IMR-90 (cell line): ENCODE measurements at regions not wholly inside any gene's neighbourhood (a gene's known extent, or its start where the extent isn't known, plus 50 kb on each side); places are given as distances from the start of the nearest gene placed in this dataset.

Experiments
- ATAC-seq: fragments of 200-7000 bp; cut with Tn5 transposase; 2 replicates; pipeline ENCODE4 v1.9.1; 2020; ENCODE audit warnings: low read depth, mild to moderate bottlenecking, moderate library complexity
- BruUV-seq: library from RNA; stranded (reverse); fragments of 400-500 nt; replicated peaks from 2 replicates; lab custom pipeline; 2021; lab: Mats Ljungman, UMichigan
- CTCF ChIA-PET: fragments of 300-600 bp; formaldehyde crosslinking; extraction: SDS; loops from one replicate; lab custom pipeline; 2021; ENCODE audit warnings: antibody characterized with exemption; lab: Yijun Ruan, JAX
- POLR2A ChIA-PET: fragments of 300-600 bp; sonication (Branson Sonifier 250); formaldehyde crosslinking; loops from one replicate; lab custom pipeline; 2022; ENCODE audit warnings: antibody characterized with exemption; ENCODE audit not compliant: unreplicated experiment; lab: Charles Lee
- DNase-seq: peaks from one replicate; pipeline ENCODE4 v3.0.0; 2013
- H2AFZ ChIP-seq: replicated peaks from 2 replicates; pipeline ENCODE3; 2013; ENCODE audit warnings: low read length, mild to moderate bottlenecking; ENCODE audit not compliant: poor library complexity
- H2AK5ac ChIP-seq: 2 replicates; pipeline ENCODE4 v1.6.1; 2013; ENCODE audit warnings: low read depth, low read length, inconsistent platforms
- H2AK9ac ChIP-seq: replicated peaks from 2 replicates; pipeline ENCODE3; 2013; ENCODE audit warnings: mild to moderate bottlenecking, low read depth, low read length, moderate library complexity; ENCODE audit not compliant: poor library complexity
- H2BK120ac ChIP-seq: 2 replicates; pipeline ENCODE4 v1.6.1; 2013; ENCODE audit warnings: low read depth, low read length, inconsistent platforms
- H2BK15ac ChIP-seq: 3 replicates; pipeline ENCODE4 v1.6.1; 2013; ENCODE audit warnings: low read depth, low read length, inconsistent platforms
- H2BK20ac ChIP-seq: 2 replicates; pipeline ENCODE4 v1.6.1; 2013; ENCODE audit warnings: low read depth, mild to moderate bottlenecking, inconsistent platforms, low read length, moderate library complexity
- H2BK5ac ChIP-seq: 2 replicates; pipeline ENCODE4 v1.6.1; 2013; ENCODE audit warnings: mild to moderate bottlenecking, low read depth, low read length, inconsistent platforms; ENCODE audit not compliant: poor library complexity, severe bottlenecking
- H3K14ac ChIP-seq: replicated peaks from 2 replicates; pipeline ENCODE4 v1.6.1; 2013; ENCODE audit warnings: low read depth, low read length, inconsistent platforms
- H3K18ac ChIP-seq: 2 replicates; pipeline ENCODE4 v1.6.1; 2013; ENCODE audit warnings: low read depth, low read length, control low read depth
- H3K23ac ChIP-seq: 2 replicates; pipeline ENCODE4 v1.6.1; 2013; ENCODE audit warnings: low read depth, low read length, inconsistent platforms
- H3K27ac ChIP-seq: 2 replicates; pipeline ENCODE4 v1.5.1; 2013; ENCODE audit warnings: mild to moderate bottlenecking, control low read depth, low read length; ENCODE audit not compliant: insufficient read depth
- H3K27me3 ChIP-seq: 2 replicates; pipeline ENCODE4 v1.6.1; 2013; ENCODE audit warnings: low read length; ENCODE audit not compliant: control insufficient read depth, insufficient read depth
- H3K36me3 ChIP-seq: 2 replicates; pipeline ENCODE4 v1.6.1; 2013; ENCODE audit warnings: low read length, mixed read lengths; ENCODE audit not compliant: control insufficient read depth, insufficient read depth
- H3K4ac ChIP-seq: 2 replicates; pipeline ENCODE4 v1.6.1; 2013; ENCODE audit warnings: low read depth, low read length, inconsistent platforms
- H3K4me1 ChIP-seq: 2 replicates; pipeline ENCODE4 v1.6.1; 2013; ENCODE audit warnings: low read length, mixed read lengths; ENCODE audit not compliant: control insufficient read depth, insufficient read depth
- H3K4me2 ChIP-seq: 2 replicates; pipeline ENCODE4 v1.6.1; 2013; ENCODE audit warnings: low read depth, mild to moderate bottlenecking, control low read depth, low read length, moderate library complexity
- H3K4me3 ChIP-seq: 2 replicates; pipeline ENCODE4 v1.5.1; 2013; ENCODE audit warnings: low read depth, mild to moderate bottlenecking, control low read depth, low read length, moderate library complexity; ENCODE audit not compliant: insufficient read depth
- H3K56ac ChIP-seq: 2 replicates; pipeline ENCODE4 v1.6.1; 2013; ENCODE audit warnings: low read length, inconsistent platforms; ENCODE audit not compliant: insufficient read depth; ENCODE audit errors: extremely low read depth
- H3K79me1 ChIP-seq, 2 experiments: 2 replicates each; pipeline ENCODE4 v1.6.1; 2013; ENCODE audit warnings: low read length in 2 of 2, inconsistent platforms in 1 of 2, low read depth in 1 of 2
- H3K9ac ChIP-seq: 2 replicates; pipeline ENCODE4 v1.6.1; 2013; ENCODE audit warnings: low read depth, low read length, control low read depth
- H3K9me1 ChIP-seq: 2 replicates; pipeline ENCODE4 v1.6.1; 2013; ENCODE audit warnings: low read length, inconsistent platforms; ENCODE audit not compliant: insufficient read depth
- H3K9me3 ChIP-seq: 2 replicates; pipeline ENCODE4 v1.6.1; 2013; ENCODE audit warnings: low read length; ENCODE audit not compliant: control insufficient read depth, insufficient read depth
- H4K20me1 ChIP-seq: 2 replicates; pipeline ENCODE4 v1.6.1; 2013; ENCODE audit warnings: low read length, inconsistent platforms; ENCODE audit not compliant: insufficient read depth
- H4K5ac ChIP-seq: 2 replicates; pipeline ENCODE4 v1.6.1; 2013; ENCODE audit warnings: mild to moderate bottlenecking, low read depth, low read length, control low read depth
- H4K8ac ChIP-seq, 2 experiments: 2 replicates each; pipeline ENCODE4 v1.6.1; 2013; ENCODE audit warnings: low read depth in 2 of 2, low read length in 2 of 2, control low read depth in 1 of 2, inconsistent platforms in 1 of 2
- H4K91ac ChIP-seq: 2 replicates; pipeline ENCODE4 v1.6.1; 2013; ENCODE audit warnings: low read depth, low read length, inconsistent platforms; ENCODE audit not compliant: insufficient read depth
- CEBPB ChIP-seq: IDR thresholded peaks from 2 replicates; pipeline ENCODE4 v1.6.1; 2012; ENCODE audit warnings: low read depth, low read length, improper control_type of control experiment
- ELK1 ChIP-seq: fragments of 150-350 bp; IDR thresholded peaks from 2 replicates; pipeline ENCODE4 v1.6.1; 2016; ENCODE audit warnings: low read depth, mild to moderate bottlenecking, low read length, moderate library complexity, borderline replicate concordance
- FOS ChIP-seq: fragments of 150-350 bp; IDR thresholded peaks from 2 replicates; pipeline ENCODE4 v1.6.1; 2016; ENCODE audit warnings: low read depth, low read length
- MAZ ChIP-seq: IDR thresholded peaks from 2 replicates; pipeline ENCODE4 v1.6.1; 2012; ENCODE audit warnings: low read depth, mild to moderate bottlenecking, low read length, improper control_type of control experiment, moderate library complexity, borderline replicate concordance
- NFE2L2 ChIP-seq: fragments of 150-350 bp; IDR thresholded peaks from 2 replicates; pipeline ENCODE4 v1.6.1; 2016; ENCODE audit warnings: low read depth, mild to moderate bottlenecking, low read length
- POLR2A ChIP-seq: IDR thresholded peaks from 2 replicates; pipeline ENCODE4 v1.6.1; 2012; ENCODE audit warnings: mild to moderate bottlenecking, low read depth, low read length
- RAD21 ChIP-seq: IDR thresholded peaks from 2 replicates; pipeline ENCODE4 v1.6.1; 2012; ENCODE audit warnings: low read length, improper control_type of control experiment
- RCOR1 ChIP-seq: IDR thresholded peaks from 2 replicates; pipeline ENCODE4 v1.6.1; 2012; ENCODE audit warnings: mild to moderate bottlenecking, low read length, improper control_type of control experiment; ENCODE audit not compliant: insufficient replicate concordance
- RFX5 ChIP-seq: IDR thresholded peaks from 2 replicates; pipeline ENCODE4 v1.8.0; 2012; ENCODE audit warnings: low read depth, mild to moderate bottlenecking, low read length, moderate library complexity
- SMC3 ChIP-seq: fragments of 150-350 bp; IDR thresholded peaks from 2 replicates; pipeline ENCODE4 v1.6.1; 2016; ENCODE audit warnings: low read depth, mild to moderate bottlenecking, antibody characterized with exemption, low read length, moderate library complexity
- USF2 ChIP-seq: fragments of 150-350 bp; IDR thresholded peaks from 2 replicates; pipeline ENCODE4 v1.6.1; 2017; ENCODE audit warnings: mild to moderate bottlenecking, antibody characterized with exemption, low read length, low read depth
- WGBS, 2 experiments: methylation state at CpG; one replicate each; pipeline versions ENCODE4 v1.1.5 to v1.1.7; 2013; ENCODE audit warnings: missing lambda C conversion rate in 2 of 2; ENCODE audit not compliant: insufficient read length in 1 of 2; ENCODE audit errors: extremely low coverage in 2 of 2; 5-methylcytosine and 5-hydroxymethylcytosine counted together
- dilution Hi-C: fragments of 300-500 bp; cut with HindIII; formaldehyde crosslinking; loops from one replicate; pipeline ENCODE4 v1.14.3; 2018; ENCODE audit warnings: low sequenced_read_pairs; ENCODE audit not compliant: unreplicated experiment
- in situ Hi-C: fragments of 300-500 bp; cut with MboI; formaldehyde crosslinking; loops from 3 replicates; pipeline ENCODE4 v1.14.3; 2019; ENCODE audit warnings: low sequenced_read_pairs, inconsistent platforms, mixed read lengths
- intact Hi-C: fragments of 100-400 bp; cut with micrococcal nuclease; formaldehyde crosslinking; loops from 2 replicates; pipeline ENCODE4 v1.10.0; 2022
- TF ChIP-seq, protein P1 (sequence below): conservative IDR thresholded peaks from 2 replicates; pipeline ENCODE4 v1.5.1; 2012; ENCODE audit warnings: mild to moderate bottlenecking, low read depth, low read length, improper control_type of control experiment

DNA sequence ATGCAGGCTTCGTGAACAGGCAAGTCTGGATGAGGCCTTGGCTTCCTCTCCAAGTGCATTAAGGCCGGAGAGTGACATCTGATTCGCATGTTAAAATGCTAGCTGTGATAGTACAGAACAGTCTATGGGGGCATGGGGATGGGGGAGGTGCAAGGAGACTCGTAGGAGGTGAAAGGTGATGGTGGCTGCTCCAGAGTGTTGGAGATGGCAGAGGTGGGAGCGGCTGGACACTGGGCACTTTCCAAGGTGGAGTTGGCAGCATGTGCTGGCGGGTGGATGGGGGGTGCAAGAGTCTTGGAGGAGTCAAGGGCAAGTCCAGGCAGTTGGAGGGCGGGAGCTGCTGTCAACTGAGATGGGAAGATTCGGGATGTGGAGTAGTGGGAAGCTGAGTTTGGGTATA, 350.9 kb upstream of the TNRC6C start:
- no peak overlapping the region for H3K18ac ChIP-seq
- no peak overlapping the region for H3K4me2 ChIP-seq
- dilution Hi-C loops (no loop called here), intact Hi-C loops (no loop called here), in situ Hi-C loops (no loop called here)
- H3K4me1 ChIP-seq = peaks cover 2% of the 10 kb centered on the region; the same call in 1 of the 2 replicates
- H2BK5ac ChIP-seq = no peak overlapping the region
- no peaks in the 10 kb centered on the region for H3K9me3 ChIP-seq
- H2BK20ac ChIP-seq = no peak overlapping the region
- no peak for TF ChIP-seq MAZ
- TF ChIP-seq NFE2L2 = no peak
- TF ChIP-seq, protein P1, sequence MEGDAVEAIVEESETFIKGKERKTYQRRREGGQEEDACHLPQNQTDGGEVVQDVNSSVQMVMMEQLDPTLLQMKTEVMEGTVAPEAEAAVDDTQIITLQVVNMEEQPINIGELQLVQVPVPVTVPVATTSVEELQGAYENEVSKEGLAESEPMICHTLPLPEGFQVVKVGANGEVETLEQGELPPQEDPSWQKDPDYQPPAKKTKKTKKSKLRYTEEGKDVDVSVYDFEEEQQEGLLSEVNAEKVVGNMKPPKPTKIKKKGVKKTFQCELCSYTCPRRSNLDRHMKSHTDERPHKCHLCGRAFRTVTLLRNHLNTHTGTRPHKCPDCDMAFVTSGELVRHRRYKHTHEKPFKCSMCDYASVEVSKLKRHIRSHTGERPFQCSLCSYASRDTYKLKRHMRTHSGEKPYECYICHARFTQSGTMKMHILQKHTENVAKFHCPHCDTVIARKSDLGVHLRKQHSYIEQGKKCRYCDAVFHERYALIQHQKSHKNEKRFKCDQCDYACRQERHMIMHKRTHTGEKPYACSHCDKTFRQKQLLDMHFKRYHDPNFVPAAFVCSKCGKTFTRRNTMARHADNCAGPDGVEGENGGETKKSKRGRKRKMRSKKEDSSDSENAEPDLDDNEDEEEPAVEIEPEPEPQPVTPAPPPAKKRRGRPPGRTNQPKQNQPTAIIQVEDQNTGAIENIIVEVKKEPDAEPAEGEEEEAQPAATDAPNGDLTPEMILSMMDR = no peak
- no peak for TF ChIP-seq RAD21
- TF ChIP-seq CEBPB = no peak
- TF ChIP-seq USF2 = no peak
- TF ChIP-seq POLR2A = no peak
- TF ChIP-seq FOS = no peak
- TF ChIP-seq RCOR1 = no peak
- no peak for TF ChIP-seq ELK1
- no peak for TF ChIP-seq RFX5
- TF ChIP-seq SMC3 = no peak
- H2AK5ac ChIP-seq = no peak overlapping the region
- H2AK9ac ChIP-seq = no peak overlapping the region
- CTCF ChIA-PET = no interaction called here
- no peak overlapping the region for H3K27ac ChIP-seq
- no peak overlapping the region for H3K56ac ChIP-seq
- H4K20me1 ChIP-seq = no peaks in the 10 kb centered on the region
- H4K8ac ChIP-seq = no peak overlapping the region
- no peak overlapping the region for H2AFZ ChIP-seq
- no peak overlapping the region for H2BK120ac ChIP-seq
- H4K91ac ChIP-seq = no peak overlapping the region
- no peak overlapping the region for H4K5ac ChIP-seq
- no peak overlapping the region for H3K23ac ChIP-seq
- POLR2A ChIA-PET = no interaction called here
- DNase-seq (no peak), ATAC-seq (no peak)
- H3K9ac ChIP-seq = no peak overlapping the region
- no peak overlapping the region for H3K4ac ChIP-seq
- no peaks in the 10 kb centered on the region for H3K79me1 ChIP-seq
- peaks cover 26% of the 10 kb centered on the region for H3K27me3 ChIP-seq
- no peak overlapping the region for H3K4me3 ChIP-seq
- H3K36me3 ChIP-seq = no peaks in the 10 kb centered on the region
- 39% methylated on average over 4 of the region's 8 CpGs; no CpG with 5 or more reads in 1 of the 2 experiments for WGBS, 2 experiments
- no peak overlapping the region for H2BK15ac ChIP-seq
- BruUV-seq = no TSS peak
- no peaks in the 10 kb centered on the region for H3K9me1 ChIP-seq
- H3K14ac ChIP-seq = no peak overlapping the region
